Medulla oblongata (tissue), 1 donor: ENCODE measurements at regions not wholly inside any gene's neighbourhood (a gene's known extent, or its start where the extent isn't known, plus 50 kb on each side); places are given as distances from the start of the nearest gene placed in this dataset.
"Not testable (repeated sequence)": the region's sequence is repeated elsewhere in the genome, so short reads cannot be mapped to it uniquely, and the experiment has no call there.

ENCODE experiments used
- DNase-seq: peaks from one replicate; pipeline ENCODE4 v3.0.0-alpha.2; 2015; ENCODE audit errors: extremely low spot score

- no peak for DNase-seq
Measured at GRCh38 chr12:63410197-63410596, 258.1 kb downstream of the DPY19L2 start.

GRCh38 chr12:63406781-63407180, 255.8 kb upstream of the AVPR1A start:
- DNase-seq = no peak

- DNase-seq = no peak
Measured at GRCh38 chr12:63404611-63405010, 253.6 kb upstream of the AVPR1A start.

GRCh38 chr12:63403256-63403655, 252.3 kb upstream of the AVPR1A start:
- no peak for DNase-seq

- no peak for DNase-seq
Measured at GRCh38 chr12:63400718-63401117, 249.7 kb upstream of the AVPR1A start.

- DNase-seq = no peak
Measured at GRCh38 chr12:63400318-63400717, 249.3 kb upstream of the AVPR1A start.

DNA sequence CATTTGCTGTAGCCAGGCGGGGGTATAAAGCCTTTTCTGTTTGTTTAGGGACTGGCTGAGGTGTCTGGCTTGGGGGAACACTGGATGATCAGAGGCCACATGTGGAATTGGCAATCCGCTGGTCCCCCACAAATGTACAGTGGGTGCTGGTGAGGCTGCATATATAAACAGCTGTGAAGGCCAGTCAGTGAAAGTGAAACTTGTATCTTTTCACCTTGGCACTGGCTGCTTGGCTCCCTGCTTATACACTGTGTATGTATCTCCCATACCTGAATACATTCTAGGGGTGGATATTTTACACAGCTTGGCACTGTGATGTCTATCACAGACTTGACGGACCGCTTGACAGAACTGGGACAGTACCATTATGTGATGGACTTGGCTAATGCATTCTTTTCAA, 246.8 kb upstream of the AVPR1A start:
- DNase-seq = no peak

GRCh38 chr12:63396135-63396534, 245.1 kb upstream of the AVPR1A start:
- DNase-seq = no peak

GRCh38 chr12:63394983-63395382, 244.0 kb upstream of the AVPR1A start:
- DNase-seq = no peak

DNA sequence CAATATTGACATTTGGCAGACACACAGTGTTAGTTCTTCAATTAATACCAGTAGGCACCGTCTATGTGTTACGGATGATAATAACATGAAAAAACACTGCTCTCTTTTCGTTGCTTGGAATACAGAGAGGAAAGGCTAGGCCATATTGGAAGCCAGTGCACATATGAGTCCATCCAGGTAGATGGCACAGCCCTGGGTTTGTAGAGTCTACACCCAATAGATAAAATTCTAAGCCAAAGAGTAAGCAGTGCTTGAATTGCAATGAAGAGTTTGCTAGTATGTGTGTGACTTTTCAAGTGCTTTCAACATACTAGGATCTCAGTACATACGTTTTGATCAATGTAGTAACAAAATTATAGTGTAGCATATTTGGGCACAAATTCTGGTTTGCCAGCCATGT, 243.3 kb upstream of the AVPR1A start:
- DNase-seq = no peak

- DNase-seq = no peak
Measured at GRCh38 chr12:63389211-63389610, 238.2 kb upstream of the AVPR1A start.

- no peak for DNase-seq
Measured at GRCh38 chr12:63387771-63388170, 236.8 kb upstream of the AVPR1A start.

DNA sequence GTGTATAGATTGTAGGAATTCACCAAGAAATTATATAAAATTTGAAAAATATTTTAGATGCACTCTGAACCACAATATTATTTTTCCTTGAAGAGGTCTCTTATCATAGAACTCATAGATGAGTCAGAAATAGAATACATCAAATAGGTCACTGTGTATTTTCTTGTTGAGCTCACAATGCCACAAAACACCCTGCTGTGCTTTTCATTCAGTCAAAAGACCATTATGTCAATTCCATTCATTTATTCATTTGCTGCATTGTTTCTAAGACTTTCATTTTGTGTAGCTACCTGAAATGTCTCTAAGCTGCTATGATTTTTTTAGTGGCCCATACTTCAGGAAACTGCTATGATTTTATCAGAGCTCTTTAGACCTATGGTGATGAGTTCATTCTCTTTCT, 231.9 kb upstream of the AVPR1A start:
- DNase-seq = no peak

DNA sequence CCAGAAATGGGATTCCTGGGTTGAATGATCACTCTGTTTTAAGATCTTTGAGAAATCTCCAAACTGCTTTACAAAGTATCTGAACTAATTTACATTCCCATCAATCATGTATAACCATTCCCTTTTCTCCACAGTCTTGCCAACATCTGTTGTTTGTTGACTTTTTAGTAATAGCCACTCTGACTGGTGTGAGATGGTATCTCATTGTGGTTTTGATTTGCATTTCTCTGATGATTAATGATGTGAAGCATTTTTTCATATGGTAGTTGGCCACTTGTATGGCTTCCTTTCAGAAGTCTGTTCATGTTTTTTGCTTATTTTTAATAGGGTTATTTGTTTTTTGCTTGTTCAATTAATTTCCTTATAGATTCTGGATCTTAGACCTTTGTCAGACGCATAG, 211.8 kb upstream of the AVPR1A start:
- no peak for DNase-seq

GRCh38 chr12:63362166-63362565, 211.2 kb upstream of the AVPR1A start:
- DNase-seq = no peak

GRCh38 chr12:63354969-63355368, 204.0 kb upstream of the AVPR1A start:
- DNase-seq = no peak

- no peak for DNase-seq
Measured at GRCh38 chr12:63353559-63353958, 202.6 kb upstream of the AVPR1A start.

DNA sequence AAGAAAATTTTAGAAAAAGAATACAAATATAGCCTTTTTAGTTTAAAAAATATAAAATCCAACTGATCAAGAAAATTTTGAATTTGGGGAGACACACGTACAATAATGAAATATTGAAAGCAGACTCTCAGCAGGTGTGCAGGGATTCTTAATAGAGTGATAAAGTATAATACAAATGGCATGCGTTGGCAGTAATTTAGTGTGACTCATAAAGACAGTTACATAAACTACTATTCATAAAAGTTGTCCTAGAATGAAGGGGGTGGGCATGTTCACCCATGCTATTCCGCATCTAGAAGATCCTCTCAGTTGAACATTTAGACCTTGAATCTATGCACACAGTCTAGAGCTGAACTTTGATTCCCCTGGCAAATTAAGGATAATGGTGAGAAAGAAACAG, 200.4 kb upstream of the AVPR1A start:
- DNase-seq = no peak

DNA sequence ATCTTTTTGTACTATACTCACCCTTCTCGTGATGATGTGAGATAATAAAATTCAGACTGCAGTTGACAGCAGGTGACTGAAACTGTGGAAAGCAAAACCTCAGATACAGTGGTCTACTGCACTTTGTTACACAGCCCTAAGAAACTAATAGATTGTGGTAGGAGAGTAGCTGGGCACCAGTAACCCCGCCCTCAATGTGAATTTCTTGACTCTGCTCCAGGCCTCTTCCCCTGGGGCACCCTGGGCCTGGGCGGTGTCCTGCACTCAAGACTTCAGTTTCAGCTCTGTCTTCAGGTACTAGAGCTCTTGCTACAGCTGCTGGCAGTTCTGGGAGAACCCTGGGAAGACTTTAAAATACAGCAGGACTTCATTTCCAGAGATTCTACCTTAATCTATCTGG, 197.6 kb upstream of the AVPR1A start:
- DNase-seq = no peak

DNA sequence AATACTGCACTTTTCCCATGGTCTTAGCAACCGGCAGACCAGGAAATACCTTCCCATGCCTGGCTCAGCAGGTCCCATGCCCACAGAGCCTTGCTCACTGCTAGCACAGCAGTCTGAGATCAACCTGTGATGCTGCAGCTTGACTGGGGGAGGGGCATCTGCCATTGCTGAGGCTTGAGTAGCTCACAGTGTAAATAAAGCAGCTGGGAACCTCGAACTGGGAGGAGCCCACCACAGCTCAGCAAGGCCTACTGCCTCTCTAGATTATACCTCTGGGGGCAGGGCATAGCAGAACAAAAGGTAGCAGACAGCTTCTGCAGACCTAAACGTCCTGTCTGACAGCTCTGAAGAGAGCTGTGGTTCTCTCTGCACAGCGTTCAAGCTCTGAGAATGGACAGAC, 186.2 kb upstream of the AVPR1A start:
- DNase-seq = not testable (repeated sequence)

GRCh38 chr12:63326260-63326659, 175.3 kb upstream of the AVPR1A start:
- no peak for DNase-seq

GRCh38 chr12:63325757-63326156, 174.8 kb upstream of the AVPR1A start:
- no peak for DNase-seq

- no peak for DNase-seq
Measured at GRCh38 chr12:63323942-63324341, 172.9 kb upstream of the AVPR1A start.

GRCh38 chr12:63321373-63321772, 170.4 kb upstream of the AVPR1A start:
- no peak for DNase-seq
